Ovary (tissue), 7 donors: ENCODE measurements at regions not wholly inside any gene's neighbourhood (a gene's known extent, or its start where the extent isn't known, plus 50 kb on each side); places are given as distances from the start of the nearest gene placed in this dataset.
"Not testable (repeated sequence)": the region's sequence is repeated elsewhere in the genome, so short reads cannot be mapped to it uniquely, and the experiment has no call there.

Source experiments
- DNase-seq, 5 donors: peaks; one replicate each; pipeline ENCODE4 v3.0.0-alpha.2; 2019 to 2020
- H3K27ac ChIP-seq, 2 donors: fragments of 200-600 bp; one replicate each; pipeline versions ENCODE4 v1.5.1 to v1.8.0; 2019 to 2022
- H3K27me3 ChIP-seq: fragments of 200-600 bp; one replicate; pipeline ENCODE4 v1.8.0; 2022
- H3K36me3 ChIP-seq: fragments of 200-600 bp; sonication (generic); one replicate; pipeline ENCODE4 v1.5.1; 2019
- H3K4me1 ChIP-seq: one replicate; pipeline ENCODE4 v1.8.1; 2013; ENCODE audit warnings: mild to moderate bottlenecking, moderate library complexity; ENCODE audit not compliant: insufficient read depth
- H3K4me3 ChIP-seq: fragments of 200-600 bp; sonication (generic); one replicate; pipeline ENCODE4 v1.5.1; 2017
- H3K9me3 ChIP-seq, 2 donors: fragments of 200-600 bp in 1 of 2; sonication (generic) in 1 of 2; one replicate each; pipeline versions ENCODE4 v1.5.1 to v1.8.1; 2013 to 2019; ENCODE audit warnings: mild to moderate bottlenecking in 1 of 2, moderate library complexity in 1 of 2
- CTCF ChIP-seq, 3 donors: fragments of 450-650 bp in 2 of 3; fragments of 200-600 bp in 1 of 3; IDR thresholded peaks; one replicate each; pipeline versions ENCODE4 v1.5.1 to v1.8.0; 2016 to 2022; ENCODE audit warnings: antibody characterized with exemption in 3 of 3, mild to moderate bottlenecking in 1 of 3
- EP300 ChIP-seq: sonication (generic); formaldehyde crosslinking; IDR thresholded peaks from one replicate; pipeline ENCODE4 v1.6.1; 2017; ENCODE audit warnings: antibody characterized with exemption
- POLR2A ChIP-seq: fragments of 450-650 bp; IDR thresholded peaks from one replicate; pipeline ENCODE4 v1.6.1; 2017; ENCODE audit warnings: antibody characterized with exemption, mild to moderate bottlenecking, moderate library complexity
- WGBS, 3 donors: extraction: QIAGEN DNeasy Blood & Tissue Kit in 1 of 3; methylation state at CpG; one replicate each; pipeline versions ENCODE4 v1.1.5 to v1.1.7; 2013 to 2017; 5-methylcytosine and 5-hydroxymethylcytosine counted together
- intact Hi-C, 4 donors: fragments of 100-400 bp; cut with DNase I; formaldehyde crosslinking; loops; one replicate each; pipeline versions ENCODE4 v1.11.0 to v1.15.1; 2022 to 2023
- donor health status: DM: no; HTN: no; CAD: no; lungs with moderate emphysema.
- donor health status: DM: no; HTN: no; CAD: no.
- donor health status: Bipolar disorder and iron deficiency.
- donor health status: DM: no; HTN: no; CAD: no.
- donor health status: DM: yes; HTN: yes; CAD: no.

- H3K9me3 ChIP-seq: no peaks in the 10 kb centered on the region
- no peak for DNase-seq
- no peak overlapping the region for H3K27ac ChIP-seq
- no peaks in the 10 kb centered on the region for H3K4me1 ChIP-seq
- intact Hi-C loops: no loop called here
- no peaks in the 10 kb centered on the region for H3K27me3 ChIP-seq
- H3K36me3 ChIP-seq: no peaks in the 10 kb centered on the region
- 60 to 66% (median 65%) methylated on average over 7 of the region's 7 CpGs for WGBS, 3 donors
- no peak overlapping the region for H3K4me3 ChIP-seq
- TF ChIP-seq CTCF (IDR thresholded peaks at IDR 0.05) (no peak), POLR2A (no peak), EP300 (no peak)
Observed at GRCh38 chr20:1840817-1841553, 54.2 kb upstream of the SIRPA start.

- H3K27ac ChIP-seq, H3K27me3 ChIP-seq, H3K9me3 ChIP-seq, H3K4me3 ChIP-seq, DNase-seq, H3K36me3 ChIP-seq, intact Hi-C loops, H3K4me1 ChIP-seq: not testable (repeated sequence)
- 81 to 84% (median 83%) methylated on average over 18 to 23 of the region's 23 CpGs for WGBS, 3 donors
Observed at GRCh38 chr20:1839376-1840317, 55.6 kb upstream of the SIRPA start.

- no peak for DNase-seq
- no peaks in the 10 kb centered on the region for H3K4me1 ChIP-seq
- TF ChIP-seq POLR2A: no peak
- no peak for TF ChIP-seq CTCF (IDR thresholded peaks at IDR 0.05)
- TF ChIP-seq EP300: no peak
- H3K36me3 ChIP-seq: no peaks in the 10 kb centered on the region
- no peaks in the 10 kb centered on the region for H3K9me3 ChIP-seq
- no peak overlapping the region for H3K4me3 ChIP-seq
- no peak overlapping the region for H3K27ac ChIP-seq
- no peaks in the 10 kb centered on the region for H3K27me3 ChIP-seq
- intact Hi-C loops: no loop called here
- WGBS, 3 donors: 11 to 21% (median 16%) methylated on average over 6 of the region's 6 CpGs
Observed at GRCh38 chr20:1838556-1839279, 56.5 kb upstream of the SIRPA start.

GRCh38 chr20:1835186-1836035 lies 59.8 kb upstream of the SIRPA start:
- Histone ChIP-seq H3K27ac (no peak overlapping the region), H3K9me3 (no peaks in the 10 kb centered on the region), H3K36me3 (no peaks in the 10 kb centered on the region), H3K4me3 (no peak overlapping the region), H3K27me3 (no peaks in the 10 kb centered on the region), H3K4me1 (no peaks in the 10 kb centered on the region)
- DNase-seq: no peak
- no peak for TF ChIP-seq POLR2A
- no peak for TF ChIP-seq EP300
- TF ChIP-seq CTCF (IDR thresholded peaks at IDR 0.05): no peak
- 46 to 47% (median 47%) methylated on average over 16 of the region's 16 CpGs for WGBS, 3 donors
- intact Hi-C loops: no loop called here
